ENCODE measurements at regions not wholly inside any gene's neighbourhood (a gene's known extent, or its start where the extent isn't known, plus 50 kb on each side); places are given as distances from the start of the nearest gene placed in this dataset.
A peak's percentile ranks its signal among the peaks of the same experiment; 100 is the strongest.

DNA sequence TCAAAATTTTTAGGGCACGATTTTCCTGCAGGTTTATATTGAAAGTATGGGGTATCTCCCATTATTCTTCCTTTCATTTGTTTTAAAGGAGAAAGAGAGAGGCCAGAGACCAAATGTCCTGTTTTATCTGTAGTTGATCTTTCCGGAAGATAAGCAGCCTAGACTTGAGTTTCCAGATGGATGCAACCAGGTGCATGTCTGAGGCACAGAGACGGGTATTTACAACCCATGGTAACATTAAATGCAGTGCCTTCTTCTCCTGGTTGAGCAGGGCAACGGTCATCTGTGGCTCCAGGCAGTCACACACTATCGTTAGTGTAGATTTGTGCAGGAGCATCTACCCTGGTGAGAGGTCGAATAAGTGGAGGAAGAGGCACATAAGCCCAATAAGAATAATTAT lies 1507.1 kb downstream of the UQCRFS1 start:
- DNase-seq: no peak

DNA sequence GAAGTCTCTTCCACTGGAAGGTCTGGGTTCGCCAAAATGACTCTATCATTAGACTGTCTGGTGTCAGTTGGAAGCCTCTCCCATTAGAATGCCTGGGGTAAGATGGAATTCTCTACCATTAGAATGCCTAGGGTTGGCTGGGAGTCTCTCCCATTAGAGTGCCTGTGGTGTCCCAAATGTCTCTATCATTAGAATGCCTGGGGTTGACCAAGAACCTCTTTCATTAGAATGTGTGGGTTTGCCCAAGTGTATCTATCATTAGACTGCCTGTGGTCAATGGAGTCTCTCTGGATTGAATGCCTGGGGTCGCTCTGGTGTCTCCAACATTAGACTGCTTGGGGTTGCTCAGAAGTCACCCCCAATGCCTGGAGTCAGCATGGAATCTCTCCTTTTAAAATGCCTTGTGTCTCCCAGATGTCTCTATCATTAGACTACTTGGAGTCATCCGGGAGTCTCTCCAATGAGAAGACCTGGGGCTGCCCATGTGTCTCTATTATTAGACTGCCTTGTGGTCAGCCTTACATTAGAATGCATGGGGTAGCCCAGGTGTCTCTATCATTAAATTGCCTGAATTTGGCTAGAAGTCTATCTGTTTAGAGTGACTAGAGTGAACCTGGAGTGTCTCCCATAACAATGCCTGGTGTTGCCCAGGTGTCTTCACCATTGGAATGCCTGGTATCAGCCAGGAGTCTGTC lies 1518.4 kb downstream of the UQCRFS1 start:
- DNase-seq: no peak

DNA sequence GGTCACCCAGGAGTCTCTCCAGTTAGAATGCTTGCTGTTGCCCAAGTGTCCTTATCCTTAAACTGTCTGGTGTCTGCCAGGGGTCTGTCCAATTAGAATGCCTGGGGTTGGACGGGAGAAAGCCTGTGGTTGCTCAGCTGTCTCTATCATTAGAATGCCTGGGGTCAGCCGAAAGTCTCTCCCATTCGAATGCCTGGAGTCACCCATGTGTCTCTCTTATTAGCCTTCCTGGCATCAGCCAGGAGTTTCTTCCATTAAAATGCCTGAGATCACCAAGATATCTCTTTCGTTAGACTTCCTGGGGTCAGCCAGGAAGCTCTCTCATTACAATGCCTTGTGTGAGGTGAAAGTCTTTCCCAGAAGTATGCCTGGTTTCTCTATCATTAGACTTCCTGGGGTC lies 1521.0 kb downstream of the UQCRFS1 start:
- no peak for DNase-seq

- no peak for DNase-seq
Observed at GRCh38 chr19:27689734-27690241, 1523.2 kb downstream of the UQCRFS1 start.

DNA sequence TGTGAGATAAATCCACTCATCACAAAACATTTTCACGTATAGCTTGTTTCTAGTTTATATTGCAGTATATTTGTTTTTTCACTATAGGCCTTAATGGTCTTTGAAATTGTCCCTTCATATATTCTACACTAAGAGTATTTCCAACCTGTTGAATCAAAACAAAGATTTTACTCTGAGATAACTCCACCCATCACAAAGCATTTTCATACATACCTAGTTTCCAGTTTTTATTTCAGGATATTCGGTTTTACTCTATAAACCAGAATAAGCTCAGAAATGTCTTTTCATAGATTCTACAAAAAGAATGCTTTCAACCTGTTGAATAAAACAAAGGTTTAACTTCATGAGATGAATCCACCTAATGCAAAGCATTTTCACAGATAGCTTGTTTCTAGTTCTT lies 1528.7 kb downstream of the UQCRFS1 start:
- DNase-seq: no peak

DNA sequence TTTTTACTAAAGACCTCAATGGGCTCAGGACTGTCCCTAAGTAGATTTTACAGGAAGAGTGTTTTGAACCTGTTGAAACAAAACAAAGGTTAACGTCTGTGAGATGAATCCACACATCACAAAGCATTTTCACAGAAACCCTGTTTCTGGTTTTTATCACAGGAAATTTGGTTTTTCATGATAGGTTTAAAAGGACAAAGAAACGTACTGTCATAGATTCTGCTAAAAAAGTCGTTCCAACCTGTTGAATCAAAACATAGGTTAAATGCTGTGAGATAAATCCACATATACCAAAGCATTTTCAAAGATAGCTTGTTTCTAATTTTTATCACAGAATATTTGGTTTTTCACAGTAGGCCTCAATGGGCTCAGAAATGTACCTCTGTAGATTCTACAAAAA lies 1531.0 kb downstream of the UQCRFS1 start:
- DNase-seq: no peak

DNA sequence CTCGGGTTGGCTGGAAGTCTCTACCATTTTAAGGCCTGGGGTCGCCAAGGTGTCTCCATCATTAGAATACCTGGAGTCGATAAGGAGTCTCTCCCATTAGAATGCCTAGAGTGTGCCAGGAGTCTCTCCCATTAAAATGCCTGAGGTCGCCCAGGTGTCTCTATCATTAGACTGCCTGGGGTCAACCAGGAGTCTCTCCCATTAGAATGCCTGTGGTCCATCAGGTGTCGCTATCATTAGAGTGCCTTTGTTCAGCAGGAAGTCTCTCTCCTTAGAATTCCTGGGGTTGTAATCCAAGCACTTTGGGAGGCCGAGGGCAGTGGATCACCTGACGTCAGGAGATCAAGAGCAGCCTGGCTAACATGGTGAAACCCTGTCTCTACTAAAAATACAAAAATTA lies 1533.0 kb downstream of the UQCRFS1 start:
- no peak for DNase-seq

- DNase-seq: no peak
Observed at GRCh38 chr19:27679399-27679798, 1533.6 kb downstream of the UQCRFS1 start.

DNA sequence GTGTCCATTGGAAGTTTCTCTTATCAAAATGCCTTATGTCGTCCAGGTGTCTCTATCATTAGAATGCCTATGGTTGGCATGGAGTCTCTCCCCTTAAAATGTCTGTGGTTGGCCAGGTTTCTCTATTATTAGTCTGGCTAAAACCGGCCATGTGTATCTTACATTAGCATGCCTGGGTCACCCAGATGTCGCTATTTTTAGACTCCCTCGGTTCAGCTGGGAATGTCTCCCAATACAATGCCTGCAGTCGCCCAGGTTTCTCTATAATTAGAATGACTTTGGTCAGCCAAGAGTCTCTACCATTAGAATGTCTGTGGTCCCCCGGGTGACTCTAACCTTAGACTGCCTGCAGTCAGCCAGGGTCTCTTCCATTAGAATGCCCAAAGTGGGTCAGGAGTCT lies 1536.1 kb downstream of the UQCRFS1 start:
- DNase-seq: no peak

- DNase-seq: no peak
Observed at GRCh38 chr19:27676334-27676733, 1536.6 kb downstream of the UQCRFS1 start.

DNA sequence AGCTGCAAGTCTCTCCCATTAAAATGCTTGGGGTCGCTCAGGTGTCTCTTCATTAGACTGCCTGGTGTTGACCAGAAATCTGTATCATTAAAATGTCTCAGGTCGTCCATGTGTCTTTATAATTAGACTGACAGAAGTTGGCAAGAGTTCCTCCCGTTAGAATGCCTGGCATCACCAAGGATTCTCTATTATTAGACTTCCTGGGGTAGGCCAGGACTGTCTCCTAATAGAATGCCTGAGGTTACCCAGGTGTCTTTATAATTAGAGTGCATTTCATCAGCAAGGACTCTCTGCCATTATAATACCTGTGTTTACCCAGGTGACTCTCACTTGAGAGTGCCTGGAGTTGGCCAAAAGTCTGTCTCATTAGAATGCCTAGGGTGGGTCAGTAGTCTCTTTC lies 1537.2 kb downstream of the UQCRFS1 start:
- DNase-seq: no peak

DNA sequence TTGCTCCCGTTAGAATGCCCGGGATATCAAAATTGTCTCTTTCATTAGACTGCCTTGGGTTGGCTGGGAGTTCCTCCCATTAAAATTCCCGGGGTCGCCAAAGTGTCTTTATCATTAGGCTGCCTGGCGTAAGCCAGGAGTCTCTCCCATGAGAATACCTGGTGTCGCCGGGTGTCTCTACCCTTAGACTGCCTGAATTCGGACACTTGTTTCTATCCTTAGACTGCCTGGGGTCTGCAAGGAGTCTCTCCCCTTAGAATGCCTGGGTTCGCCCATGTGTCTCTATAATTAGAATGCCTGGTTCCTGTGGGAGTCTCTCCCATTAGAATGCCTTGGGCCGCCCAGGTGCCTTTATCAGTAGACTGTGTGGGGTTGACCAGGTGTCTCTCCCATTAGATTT lies 1538.2 kb downstream of the UQCRFS1 start:
- no peak for DNase-seq

- DNase-seq: no peak
Observed at GRCh38 chr19:27673986-27674385, 1539.0 kb downstream of the UQCRFS1 start.

- no peak for DNase-seq
Observed at GRCh38 chr19:27672309-27673047, 1540.5 kb downstream of the UQCRFS1 start.

DNA sequence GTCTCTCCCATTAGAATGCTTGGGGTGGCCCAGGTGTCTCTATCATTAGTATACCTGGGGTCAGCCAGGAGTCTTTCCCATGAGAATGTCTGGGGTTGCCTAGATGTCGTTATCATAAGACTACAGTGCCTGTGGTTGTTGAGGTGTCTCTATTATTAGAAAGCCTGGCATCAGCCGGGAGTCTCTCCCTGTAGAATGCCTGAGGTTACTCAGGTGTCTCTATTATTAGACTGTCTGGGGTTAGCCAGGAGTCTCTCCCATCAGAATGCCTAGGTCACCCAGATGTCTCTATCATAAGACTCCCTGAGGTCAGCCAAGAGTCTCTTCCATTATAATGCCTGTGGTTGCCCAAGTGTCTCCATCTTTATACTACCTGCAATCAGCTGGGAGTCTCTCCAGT lies 1541.1 kb downstream of the UQCRFS1 start:
- no peak for DNase-seq

- no peak for DNase-seq
Observed at GRCh38 chr19:27660428-27660827, 1552.5 kb downstream of the UQCRFS1 start.

GRCh38 chr19:27657271-27658051 lies 1555.5 kb downstream of the UQCRFS1 start:
- no peak for DNase-seq

- no peak for DNase-seq
Observed at GRCh38 chr19:27654266-27654990, 1558.5 kb downstream of the UQCRFS1 start.

DNA sequence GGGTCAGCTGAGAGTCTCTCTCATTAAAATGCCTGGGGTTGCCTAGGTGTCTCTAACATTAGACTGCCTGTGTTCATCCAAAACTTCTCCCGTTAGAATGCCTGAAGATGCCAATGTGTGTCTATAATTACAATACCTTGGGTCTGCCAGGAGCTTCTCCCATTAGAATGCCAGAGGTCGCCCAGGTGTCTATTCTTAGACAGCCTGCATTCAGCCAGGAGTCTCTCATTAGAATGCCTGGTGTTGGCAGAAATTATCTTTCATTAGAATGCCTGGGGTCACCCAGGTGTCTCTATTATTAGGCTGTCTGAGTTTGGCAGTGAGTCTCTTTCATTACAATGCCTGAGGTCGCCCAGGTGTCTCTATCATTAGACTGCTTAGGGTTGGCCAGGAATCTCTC lies 1560.2 kb downstream of the UQCRFS1 start:
- no peak for DNase-seq

GRCh38 chr19:27652281-27652680 lies 1560.7 kb downstream of the UQCRFS1 start:
- DNase-seq: no peak

DNA sequence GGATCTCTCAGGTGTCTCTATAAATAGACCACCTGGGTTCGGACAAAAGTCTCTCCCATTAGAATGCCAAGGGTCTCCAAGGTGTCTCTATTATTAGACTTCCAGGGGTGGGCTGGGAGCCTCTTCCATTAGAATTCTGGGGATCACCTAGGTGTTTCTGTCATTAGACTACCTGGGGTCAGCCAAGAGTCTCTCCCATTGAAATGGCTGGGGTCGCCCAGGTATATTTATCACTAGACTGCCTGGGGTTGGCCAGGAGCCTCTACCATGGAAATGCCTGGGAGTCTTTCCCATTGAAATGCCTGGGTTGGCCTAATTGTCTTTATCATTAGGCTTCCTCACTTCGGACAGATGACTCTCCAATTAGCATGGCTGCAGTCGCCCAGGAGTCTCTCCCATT lies 1565.5 kb downstream of the UQCRFS1 start:
- DNase-seq: no peak

GRCh38 chr19:27635401-27635800 lies 1577.5 kb downstream of the UQCRFS1 start:
- peak; percentile 4 for DNase-seq

DNA sequence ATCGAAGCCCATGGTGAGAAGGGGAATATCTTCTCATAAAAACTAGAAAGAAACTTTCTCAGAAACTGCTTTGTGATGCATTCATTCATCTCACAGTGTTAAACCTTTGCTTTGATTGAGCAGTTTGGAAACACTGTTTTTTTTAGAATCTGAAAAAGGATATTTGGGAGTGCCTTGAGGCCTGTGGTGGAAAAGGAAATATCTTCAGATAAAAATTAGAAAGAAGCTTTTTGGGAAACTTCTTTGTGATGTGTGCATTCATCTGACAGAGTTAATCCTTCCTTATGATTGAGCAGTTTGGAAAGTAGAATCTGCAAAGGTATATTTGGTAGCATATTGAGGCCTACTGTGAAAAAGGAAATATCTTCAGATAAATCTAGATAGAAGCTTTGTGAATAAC lies 1594.9 kb downstream of the UQCRFS1 start:
- DNase-seq: no peak
